ENCODE measurements at regions not wholly inside any gene's neighbourhood (a gene's known extent, or its start where the extent isn't known, plus 50 kb on each side); places are given as distances from the start of the nearest gene placed in this dataset.

GRCh38 chr2:15712551-15713342, 121.1 kb downstream of the DDX1 start:
- TF ChIP-seq SNAI2 (CRISPR knock-in tag; IDR thresholded peaks at IDR 0.05) (no peak), ZNF70 (CRISPR knock-in tag; IDR thresholded peaks at IDR 0.05) (no peak), ISL1 (CRISPR knock-in tag; IDR thresholded peaks at IDR 0.05) (no peak), ZFP30 (CRISPR knock-in tag; IDR thresholded peaks at IDR 0.05) (no peak), TOX (CRISPR knock-in tag; IDR thresholded peaks at IDR 0.05; ENCODE audit: borderline replicate concordance) (no peak)
- TF ChIP-seq, protein P1, sequence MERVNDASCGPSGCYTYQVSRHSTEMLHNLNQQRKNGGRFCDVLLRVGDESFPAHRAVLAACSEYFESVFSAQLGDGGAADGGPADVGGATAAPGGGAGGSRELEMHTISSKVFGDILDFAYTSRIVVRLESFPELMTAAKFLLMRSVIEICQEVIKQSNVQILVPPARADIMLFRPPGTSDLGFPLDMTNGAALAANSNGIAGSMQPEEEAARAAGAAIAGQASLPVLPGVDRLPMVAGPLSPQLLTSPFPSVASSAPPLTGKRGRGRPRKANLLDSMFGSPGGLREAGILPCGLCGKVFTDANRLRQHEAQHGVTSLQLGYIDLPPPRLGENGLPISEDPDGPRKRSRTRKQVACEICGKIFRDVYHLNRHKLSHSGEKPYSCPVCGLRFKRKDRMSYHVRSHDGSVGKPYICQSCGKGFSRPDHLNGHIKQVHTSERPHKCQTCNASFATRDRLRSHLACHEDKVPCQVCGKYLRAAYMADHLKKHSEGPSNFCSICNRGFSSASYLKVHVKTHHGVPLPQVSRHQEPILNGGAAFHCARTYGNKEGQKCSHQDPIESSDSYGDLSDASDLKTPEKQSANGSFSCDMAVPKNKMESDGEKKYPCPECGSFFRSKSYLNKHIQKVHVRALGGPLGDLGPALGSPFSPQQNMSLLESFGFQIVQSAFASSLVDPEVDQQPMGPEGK (CRISPR knock-in tag; IDR thresholded peaks at IDR 0.05; ENCODE audit: borderline replicate concordance): no peak
